HL-60 (cell line): ENCODE measurements at regions not wholly inside any gene's neighbourhood (a gene's known extent, or its start where the extent isn't known, plus 50 kb on each side); places are given as distances from the start of the nearest gene placed in this dataset.

Source experiments
- GABPA ChIP-seq: IDR thresholded peaks from 2 replicates; pipeline ENCODE4 v1.6.1; 2012; ENCODE audit warnings: low read depth
- POLR2AphosphoS5 ChIP-seq: IDR thresholded peaks from 2 replicates; pipeline ENCODE4 v1.6.1; 2012; ENCODE audit warnings: low read depth
- SPI1 ChIP-seq: IDR thresholded peaks from 2 replicates; pipeline ENCODE4 v1.6.1; 2012; ENCODE audit warnings: low read depth, mild to moderate bottlenecking, borderline replicate concordance
- TF ChIP-seq, protein P1 (sequence below): IDR thresholded peaks from one replicate; pipeline ENCODE4 v1.5.1; 2011; ENCODE audit warnings: low read length, control low read depth, inconsistent platforms; ENCODE audit not compliant: insufficient read depth
- TF ChIP-seq, protein P2 (sequence below): IDR thresholded peaks from 2 replicates; pipeline ENCODE4 v1.6.1; 2012; ENCODE audit warnings: low read depth; ENCODE audit not compliant: insufficient replicate concordance

DNA sequence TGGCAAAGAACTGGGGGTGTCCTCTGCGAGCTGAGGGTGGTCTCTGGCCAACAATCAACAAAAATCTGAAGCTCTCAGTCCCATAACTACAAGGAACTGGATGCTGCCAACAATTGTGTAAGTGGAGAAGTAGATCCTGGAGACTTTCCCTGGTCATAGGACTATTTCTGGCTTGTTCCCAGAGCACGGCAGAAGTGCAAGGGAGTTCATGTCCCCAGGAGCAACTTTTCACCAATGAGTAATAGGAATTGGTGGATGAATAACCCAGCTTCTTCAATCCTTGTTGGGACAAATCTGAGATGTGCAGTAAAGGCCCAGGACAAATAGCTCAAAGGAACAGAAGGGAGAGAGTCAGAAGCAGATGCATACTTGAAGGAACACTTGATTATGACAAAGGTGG is 95.5 kb downstream of the QRSL1 start:
- TF ChIP-seq, protein P1, sequence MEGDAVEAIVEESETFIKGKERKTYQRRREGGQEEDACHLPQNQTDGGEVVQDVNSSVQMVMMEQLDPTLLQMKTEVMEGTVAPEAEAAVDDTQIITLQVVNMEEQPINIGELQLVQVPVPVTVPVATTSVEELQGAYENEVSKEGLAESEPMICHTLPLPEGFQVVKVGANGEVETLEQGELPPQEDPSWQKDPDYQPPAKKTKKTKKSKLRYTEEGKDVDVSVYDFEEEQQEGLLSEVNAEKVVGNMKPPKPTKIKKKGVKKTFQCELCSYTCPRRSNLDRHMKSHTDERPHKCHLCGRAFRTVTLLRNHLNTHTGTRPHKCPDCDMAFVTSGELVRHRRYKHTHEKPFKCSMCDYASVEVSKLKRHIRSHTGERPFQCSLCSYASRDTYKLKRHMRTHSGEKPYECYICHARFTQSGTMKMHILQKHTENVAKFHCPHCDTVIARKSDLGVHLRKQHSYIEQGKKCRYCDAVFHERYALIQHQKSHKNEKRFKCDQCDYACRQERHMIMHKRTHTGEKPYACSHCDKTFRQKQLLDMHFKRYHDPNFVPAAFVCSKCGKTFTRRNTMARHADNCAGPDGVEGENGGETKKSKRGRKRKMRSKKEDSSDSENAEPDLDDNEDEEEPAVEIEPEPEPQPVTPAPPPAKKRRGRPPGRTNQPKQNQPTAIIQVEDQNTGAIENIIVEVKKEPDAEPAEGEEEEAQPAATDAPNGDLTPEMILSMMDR = no peak
- TF ChIP-seq, protein P2, sequence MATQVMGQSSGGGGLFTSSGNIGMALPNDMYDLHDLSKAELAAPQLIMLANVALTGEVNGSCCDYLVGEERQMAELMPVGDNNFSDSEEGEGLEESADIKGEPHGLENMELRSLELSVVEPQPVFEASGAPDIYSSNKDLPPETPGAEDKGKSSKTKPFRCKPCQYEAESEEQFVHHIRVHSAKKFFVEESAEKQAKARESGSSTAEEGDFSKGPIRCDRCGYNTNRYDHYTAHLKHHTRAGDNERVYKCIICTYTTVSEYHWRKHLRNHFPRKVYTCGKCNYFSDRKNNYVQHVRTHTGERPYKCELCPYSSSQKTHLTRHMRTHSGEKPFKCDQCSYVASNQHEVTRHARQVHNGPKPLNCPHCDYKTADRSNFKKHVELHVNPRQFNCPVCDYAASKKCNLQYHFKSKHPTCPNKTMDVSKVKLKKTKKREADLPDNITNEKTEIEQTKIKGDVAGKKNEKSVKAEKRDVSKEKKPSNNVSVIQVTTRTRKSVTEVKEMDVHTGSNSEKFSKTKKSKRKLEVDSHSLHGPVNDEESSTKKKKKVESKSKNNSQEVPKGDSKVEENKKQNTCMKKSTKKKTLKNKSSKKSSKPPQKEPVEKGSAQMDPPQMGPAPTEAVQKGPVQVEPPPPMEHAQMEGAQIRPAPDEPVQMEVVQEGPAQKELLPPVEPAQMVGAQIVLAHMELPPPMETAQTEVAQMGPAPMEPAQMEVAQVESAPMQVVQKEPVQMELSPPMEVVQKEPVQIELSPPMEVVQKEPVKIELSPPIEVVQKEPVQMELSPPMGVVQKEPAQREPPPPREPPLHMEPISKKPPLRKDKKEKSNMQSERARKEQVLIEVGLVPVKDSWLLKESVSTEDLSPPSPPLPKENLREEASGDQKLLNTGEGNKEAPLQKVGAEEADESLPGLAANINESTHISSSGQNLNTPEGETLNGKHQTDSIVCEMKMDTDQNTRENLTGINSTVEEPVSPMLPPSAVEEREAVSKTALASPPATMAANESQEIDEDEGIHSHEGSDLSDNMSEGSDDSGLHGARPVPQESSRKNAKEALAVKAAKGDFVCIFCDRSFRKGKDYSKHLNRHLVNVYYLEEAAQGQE = no peak
- TF ChIP-seq POLR2AphosphoS5 (no peak), GABPA (no peak), SPI1 (no peak)
